GM12878 (cell line): ENCODE measurements at regions not wholly inside any gene's neighbourhood (a gene's known extent, or its start where the extent isn't known, plus 50 kb on each side); places are given as distances from the start of the nearest gene placed in this dataset.

ENCODE experiments used
- ATAC-seq: fragments of 200-7000 bp; cut with Tn5 transposase; 3 replicates; pipeline ENCODE4 v1.9.1; 2020; ENCODE audit warnings: mild to moderate bottlenecking, moderate library complexity
- BruUV-seq: library from RNA; stranded (reverse); fragments of 400-500 nt; replicated peaks from 2 replicates; lab custom pipeline; 2021; lab: Mats Ljungman, UMichigan
- CTCF ChIA-PET: fragments of 300-600 bp; sonication (Branson Sonifier 250); formaldehyde crosslinking; extraction: SDS; loops from one replicate; lab custom pipeline; 2021; ENCODE audit warnings: inconsistent platforms; lab: Yijun Ruan, JAX
- POLR2A ChIA-PET: fragments of 350-600 bp; formaldehyde crosslinking; extraction: SDS; loops from one replicate; lab custom pipeline; 2021; ENCODE audit warnings: inconsistent platforms; lab: Charles Lee
- RAD21 ChIA-PET: fragments of 300-600 bp; sonication (Branson Sonifier 250); formaldehyde crosslinking; loops from one replicate; lab custom pipeline; 2023; ENCODE audit warnings: antibody characterized with exemption; ENCODE audit not compliant: unreplicated experiment; lab: Charles Lee
- SMC1A ChIA-PET: fragments of 300-600 bp; sonication (Branson Sonifier 250); formaldehyde crosslinking; loops from one replicate; lab custom pipeline; 2023; ENCODE audit not compliant: unreplicated experiment, uncharacterized antibody; lab: Charles Lee
- DNase-seq: peaks from one replicate; pipeline ENCODE4 v3.0.0-alpha.2; 2011; ENCODE audit warnings: low read depth, low spot score
- FAIRE-seq: peaks from 3 replicates; lab custom pipeline; 2011; peaks lifted over from hg19 to GRCh38; lab: Jason Lieb, UNC
- H2AFZ ChIP-seq: 2 replicates; pipeline ENCODE4 v1.6.0; 2011; ENCODE audit warnings: low read depth, low read length, control low read depth; ENCODE audit not compliant: control insufficient read depth
- H3K27ac ChIP-seq: 2 replicates; pipeline ENCODE4 v1.5.1; 2011; ENCODE audit warnings: control low read depth; ENCODE audit not compliant: control insufficient read depth, insufficient read depth
- H3K27me3 ChIP-seq, 2 experiments: replicated peaks in 1 of 2; 2 replicates each; pipeline versions ENCODE4 v1.6.0 to v1.6.1; 2011; ENCODE audit warnings: low read length in 1 of 2; ENCODE audit not compliant: control insufficient read depth in 2 of 2, insufficient read depth in 2 of 2
- H3K36me3 ChIP-seq, 2 experiments: 2 replicates each; pipeline ENCODE4 v1.5.1; 2011; ENCODE audit warnings: low read length in 1 of 2; ENCODE audit not compliant: control insufficient read depth in 2 of 2, insufficient read depth in 2 of 2
- H3K4me1 ChIP-seq: 2 replicates; pipeline ENCODE4 v1.6.1; 2011; ENCODE audit warnings: mild to moderate bottlenecking, low read length, moderate library complexity, mixed read lengths; ENCODE audit not compliant: control insufficient read depth, insufficient read depth
- H3K4me2 ChIP-seq: 2 replicates; pipeline ENCODE4 v1.6.0; 2011; ENCODE audit warnings: control low read depth; ENCODE audit not compliant: control insufficient read depth, insufficient read depth
- H3K4me3 ChIP-seq: fragments of 200-600 bp; sonication (generic); 2 replicates; pipeline ENCODE4 v1.5.1; 2016
- H3K79me2 ChIP-seq: 2 replicates; pipeline ENCODE4 v1.6.0; 2011; ENCODE audit warnings: low read length; ENCODE audit not compliant: control insufficient read depth, insufficient read depth
- H3K9ac ChIP-seq: 2 replicates; pipeline ENCODE4 v1.8.0; 2011; ENCODE audit warnings: low read length, control low read depth, mixed read lengths; ENCODE audit not compliant: control insufficient read depth, insufficient read depth
- H3K9me3 ChIP-seq: replicated peaks from 3 replicates; pipeline ENCODE4 v1.5.1; 2011; ENCODE audit warnings: mild to moderate bottlenecking, low read length; ENCODE audit not compliant: control insufficient read depth, insufficient read depth
- H4K20me1 ChIP-seq: 2 replicates; pipeline ENCODE4 v1.6.0; 2011; ENCODE audit not compliant: control insufficient read depth, insufficient read depth
- CHD2 ChIP-seq: IDR thresholded peaks from 2 replicates; pipeline ENCODE4 v1.6.1; 2011; ENCODE audit warnings: low read depth, low read length, improper control_type of control experiment, borderline replicate concordance
- IKZF1 ChIP-seq: fragments of 450-650 bp; conservative IDR thresholded peaks from 2 replicates; pipeline ENCODE4 v1.6.1; 2017; ENCODE audit warnings: antibody characterized with exemption, mild to moderate bottlenecking
- IRF5 ChIP-seq: fragments of 450-650 bp; IDR thresholded peaks from 2 replicates; pipeline ENCODE4 v1.6.1; 2017; ENCODE audit warnings: borderline replicate concordance
- MEF2A ChIP-seq: IDR thresholded peaks from 2 replicates; pipeline ENCODE4 v1.6.1; 2011; ENCODE audit warnings: low read depth, mild to moderate bottlenecking, low read length, moderate library complexity; ENCODE audit not compliant: insufficient read depth
- PML ChIP-seq: IDR thresholded peaks from 2 replicates; pipeline ENCODE4 v1.6.1; 2012; ENCODE audit warnings: low read length, inconsistent platforms
- YY1 ChIP-seq: IDR thresholded peaks from 2 replicates; pipeline ENCODE4 v1.6.1; 2011; ENCODE audit warnings: low read depth, mild to moderate bottlenecking, low read length
- ZNF207 ChIP-seq: fragments of 450-650 bp; IDR thresholded peaks from 2 replicates; pipeline ENCODE4 v1.6.1; 2014; ENCODE audit warnings: antibody characterized with exemption, mild to moderate bottlenecking, borderline replicate concordance
- ZNF24 ChIP-seq: fragments of 450-650 bp; IDR thresholded peaks from 2 replicates; pipeline ENCODE4 v1.6.1; 2017; ENCODE audit warnings: antibody characterized with exemption, mild to moderate bottlenecking
- in situ Hi-C: fragments of 300-500 bp; cut with MboI; formaldehyde crosslinking; loops from 9 replicates; pipeline ENCODE4 v1.14.3; 2018; ENCODE audit warnings: mixed read lengths
- intact Hi-C: fragments of 100-400 bp; cut with micrococcal nuclease; formaldehyde crosslinking; loops from one replicate; pipeline ENCODE4 v1.14.2; 2022; ENCODE audit not compliant: unreplicated experiment

- Histone ChIP-seq H4K20me1 (no peaks in the 10 kb centered on the region), H3K4me3 (no peak overlapping the region), H3K4me2 (no peak overlapping the region), H3K27me3 (no peaks in the 10 kb centered on the region), H3K36me3 (no peaks in the 10 kb centered on the region), H3K79me2 (no peaks in the 10 kb centered on the region), H3K27ac (no peak overlapping the region), H3K4me1 (no peaks in the 10 kb centered on the region), H3K9me3 (no peaks in the 10 kb centered on the region), H2AFZ (no peak overlapping the region), H3K9ac (no peak overlapping the region)
- POLR2A ChIA-PET = no interaction called here
- CTCF ChIA-PET = no interaction called here
- intact Hi-C loops = no loop called here
- TF ChIP-seq IRF5 = no peak
- no peak for TF ChIP-seq ZNF207
- TF ChIP-seq CHD2 = no peak
- TF ChIP-seq PML = no peak
- no peak for TF ChIP-seq MEF2A
- TF ChIP-seq ZNF24 = no peak
- no peak for TF ChIP-seq IKZF1
- no peak for TF ChIP-seq YY1
- no peak for FAIRE-seq
- no TSS peak for BruUV-seq
- in situ Hi-C loops = no loop called here
- no peak for ATAC-seq
- DNase-seq = no peak
- RAD21 ChIA-PET = no interaction called here
- SMC1A ChIA-PET = no interaction called here
Observed at GRCh38 chr9:26263478-26263877, 585.2 kb upstream of the TUSC1 start.
